ENCODE measurements at regions not wholly inside any gene's neighbourhood (a gene's known extent, or its start where the extent isn't known, plus 50 kb on each side); places are given as distances from the start of the nearest gene placed in this dataset.

GRCh38 chr5:110844251-110844650, 105.4 kb downstream of the SLC25A46 start:
- Histone ChIP-seq H3K36me3 (no peaks in the 10 kb centered on the region), H3K27me3 (ENCODE audit: insufficient read depth, low read depth, severe bottlenecking) (no peaks in the 10 kb centered on the region), H3K4me3 (ENCODE audit: low read depth, low read length) (no peak overlapping the region), H3K9me3 (ENCODE audit: severe bottlenecking) (no peaks in the 10 kb centered on the region), H3K27ac (no peak overlapping the region)
- no peak for DNase-seq
- TF ChIP-seq CTCF (IDR thresholded peaks at IDR 0.05; ENCODE audit: low read depth, low read length) = no peak

DNA sequence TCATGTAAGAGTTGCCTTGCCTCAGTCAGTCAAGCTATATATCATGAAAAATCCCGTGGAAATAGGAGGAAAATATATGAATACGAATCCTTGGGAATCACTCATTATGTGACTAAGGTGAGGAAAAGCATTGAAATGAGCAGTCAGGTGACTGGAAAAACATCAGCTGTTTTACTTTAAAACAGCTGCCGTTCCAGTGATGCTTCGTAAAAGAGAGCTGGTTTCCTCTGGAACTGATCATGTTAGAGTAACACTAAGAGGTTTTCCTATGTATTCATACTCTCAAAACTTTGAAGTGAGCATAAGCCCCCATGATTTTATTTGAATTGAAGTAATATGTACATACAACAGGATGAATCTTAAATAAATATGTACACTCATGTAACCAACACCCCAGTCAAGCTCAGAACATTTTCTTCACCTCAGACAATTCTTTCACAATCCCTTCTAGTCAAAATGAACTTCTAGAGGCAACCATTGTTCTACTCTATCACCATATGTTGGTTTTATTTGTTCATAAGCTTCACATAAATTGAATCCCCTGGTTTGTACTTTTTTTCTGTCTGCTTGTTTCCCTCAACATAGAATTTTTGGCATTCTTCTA, 107.7 kb downstream of the SLC25A46 start:
- Histone ChIP-seq H3K27ac (no peak overlapping the region), H3K4me3 (ENCODE audit: low read depth, low read length) (no peak overlapping the region), H3K36me3 (no peaks in the 10 kb centered on the region), H3K27me3 (ENCODE audit: insufficient read depth, low read depth, severe bottlenecking) (no peaks in the 10 kb centered on the region), H3K9me3 (ENCODE audit: severe bottlenecking) (no peaks in the 10 kb centered on the region)
- no peak for DNase-seq
- no peak for TF ChIP-seq CTCF (IDR thresholded peaks at IDR 0.05; ENCODE audit: low read depth, low read length)

DNA sequence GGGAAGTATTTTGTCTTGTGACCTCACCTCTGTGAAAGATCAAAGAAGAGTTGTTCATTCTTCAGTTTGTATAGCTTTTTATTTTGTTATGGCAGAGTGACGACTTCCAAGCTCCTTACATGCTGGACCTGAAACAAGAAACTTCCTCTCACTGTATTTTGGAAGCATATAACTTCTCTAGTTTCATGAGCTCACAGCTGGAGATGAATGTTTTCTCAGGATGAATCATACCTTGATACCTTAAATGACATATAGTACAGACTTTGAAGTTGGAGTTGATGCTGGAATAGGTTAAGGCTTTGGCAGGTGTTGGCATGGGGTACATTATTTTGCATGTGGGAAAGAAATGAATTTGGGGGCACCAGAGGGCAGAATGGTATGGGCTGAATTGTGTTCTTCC, 112.5 kb downstream of the SLC25A46 start:
- Histone ChIP-seq H3K36me3 (no peaks in the 10 kb centered on the region), H3K4me3 (ENCODE audit: low read depth, low read length) (no peak overlapping the region), H3K27ac (no peak overlapping the region), H3K9me3 (ENCODE audit: severe bottlenecking) (no peaks in the 10 kb centered on the region), H3K27me3 (ENCODE audit: insufficient read depth, low read depth, severe bottlenecking) (no peaks in the 10 kb centered on the region)
- no peak for TF ChIP-seq CTCF (IDR thresholded peaks at IDR 0.05; ENCODE audit: low read depth, low read length)
- no peak for DNase-seq

GRCh38 chr5:110852053-110852452, 113.2 kb downstream of the SLC25A46 start:
- Histone ChIP-seq H3K4me3 (ENCODE audit: low read depth, low read length) (no peak overlapping the region), H3K9me3 (ENCODE audit: severe bottlenecking) (no peaks in the 10 kb centered on the region), H3K27ac (no peak overlapping the region), H3K36me3 (no peaks in the 10 kb centered on the region), H3K27me3 (ENCODE audit: insufficient read depth, low read depth, severe bottlenecking) (no peaks in the 10 kb centered on the region)
- DNase-seq = no peak
- no peak for TF ChIP-seq CTCF (IDR thresholded peaks at IDR 0.05; ENCODE audit: low read depth, low read length)

- Histone ChIP-seq H3K36me3 (no peaks in the 10 kb centered on the region), H3K9me3 (ENCODE audit: severe bottlenecking) (no peaks in the 10 kb centered on the region), H3K27me3 (ENCODE audit: insufficient read depth, low read depth, severe bottlenecking) (no peaks in the 10 kb centered on the region), H3K4me3 (ENCODE audit: low read depth, low read length) (no peak overlapping the region), H3K27ac (no peak overlapping the region)
- TF ChIP-seq CTCF (IDR thresholded peaks at IDR 0.05; ENCODE audit: low read depth, low read length) = no peak
- DNase-seq = no peak
These were observed 113.7 kb downstream of the SLC25A46 start for GRCh38 chr5:110852541-110852940.

- no peak for TF ChIP-seq CTCF (IDR thresholded peaks at IDR 0.05; ENCODE audit: low read depth, low read length)
- no peak for DNase-seq
- H3K36me3 ChIP-seq = no peaks in the 10 kb centered on the region
These were observed 114.5 kb downstream of the SLC25A46 start for GRCh38 chr5:110853267-110853666.

More at GRCh38 chr5:110853267-110853666, 114.5 kb downstream of the SLC25A46 start:
- Histone ChIP-seq H3K9me3 (ENCODE audit: severe bottlenecking) (no peaks in the 10 kb centered on the region), H3K27ac (no peak overlapping the region), H3K4me3 (ENCODE audit: low read depth, low read length) (no peak overlapping the region), H3K27me3 (ENCODE audit: insufficient read depth, low read depth, severe bottlenecking) (no peaks in the 10 kb centered on the region)
